A549 (cell line): ENCODE measurements at regions not wholly inside any gene's neighbourhood (a gene's known extent, or its start where the extent isn't known, plus 50 kb on each side); places are given as distances from the start of the nearest gene placed in this dataset.

Source experiments
- ATAC-seq, 2 experiments: fragments of 200-7000 bp in 1 of 2; fragments of >200 bp in 1 of 2; cut with Nextera tagmentation in 1 of 2; cut with Tn5 transposase in 1 of 2; 3 replicates each; pipeline versions ENCODE4 v1.8.0 to v1.9.1; 2018 to 2020; ENCODE audit warnings: mild to moderate bottlenecking in 1 of 2, moderate library complexity in 1 of 2
- CTCF ChIA-PET: fragments of 300-600 bp; sonication (Branson Sonifier 250); formaldehyde crosslinking; extraction: SDS; loops from one replicate; lab custom pipeline; 2021; ENCODE audit warnings: antibody characterized with exemption, inconsistent platforms; lab: Yijun Ruan, JAX
- POLR2A ChIA-PET: fragments of 350-600 bp; formaldehyde crosslinking; extraction: SDS; loops from one replicate; lab custom pipeline; 2021; ENCODE audit warnings: antibody characterized with exemption, inconsistent platforms; lab: Yijun Ruan, JAX
- DNase-seq, 2 experiments: peaks; one replicate each; pipeline versions ENCODE4 v3.0.0 to v3.0.0-alpha.2; 2011 to 2016; ENCODE audit warnings: low read depth in 1 of 2, low spot score in 1 of 2
- FAIRE-seq: peaks from 2 replicates; lab custom pipeline; 2011; peaks lifted over from hg19 to GRCh38; lab: Jason Lieb, UNC
- H3K27ac ChIP-seq, 2 experiments: fragments of >200 bp; sonication (Bioruptor Twin); formaldehyde crosslinking; 3 replicates each; pipeline ENCODE4 v1.5.1; 2016 to 2017
- H3K4me1 ChIP-seq: fragments of >200 bp; sonication (Bioruptor Twin); formaldehyde crosslinking; 3 replicates; pipeline ENCODE4 v1.6.1; 2016
- H3K4me2 ChIP-seq: fragments of >200 bp; sonication (Bioruptor Twin); formaldehyde crosslinking; 3 replicates; pipeline ENCODE4 v1.6.1; 2016
- H3K4me3 ChIP-seq: fragments of >200 bp; sonication (Bioruptor Twin); formaldehyde crosslinking; 3 replicates; pipeline ENCODE4 v1.5.1; 2016
- H3K9me3 ChIP-seq: fragments of >200 bp; sonication (Bioruptor Twin); formaldehyde crosslinking; 3 replicates; pipeline ENCODE4 v1.6.1; 2016
- ESRRA ChIP-seq: fragments of 150-350 bp; IDR thresholded peaks from 2 replicates; pipeline ENCODE4 v1.6.1; 2014; ENCODE audit warnings: mild to moderate bottlenecking, low read length, borderline replicate concordance
- HOXB5 ChIP-seq: fragments of 250-450 bp; sonication (Bioruptor Pico); IDR thresholded peaks from 2 replicates; pipeline ENCODE4 v1.5.0; 2020; ENCODE audit warnings: mild to moderate bottlenecking, moderate library complexity
- JUN ChIP-seq, 2 experiments: fragments of >200 bp; sonication (Bioruptor Twin); formaldehyde crosslinking; IDR thresholded peaks; 2 replicates in 1 of 2; 3 replicates in 1 of 2; pipeline ENCODE4 v1.6.1; 2016 to 2017
- MAFK ChIP-seq: fragments of 450-650 bp; IDR thresholded peaks from 2 replicates; pipeline ENCODE4 v1.6.1; 2014; ENCODE audit not compliant: partially characterized antibody
- MAX ChIP-seq: IDR thresholded peaks from 2 replicates; pipeline ENCODE4 v1.6.1; 2012
- MYC ChIP-seq: IDR thresholded peaks from 2 replicates; pipeline ENCODE4 v1.6.1; 2012; ENCODE audit warnings: mild to moderate bottlenecking, inconsistent platforms, low read length, improper control_type of control experiment, borderline replicate concordance
- NPAS2 ChIP-seq: fragments of 250-450 bp; sonication (Bioruptor Pico); IDR thresholded peaks from 2 replicates; pipeline ENCODE4 v1.8.0; 2022; ENCODE audit warnings: mild to moderate bottlenecking, moderate library complexity, borderline replicate concordance
- NR3C1 ChIP-seq: fragments of >200 bp; sonication (Bioruptor Twin); formaldehyde crosslinking; IDR thresholded peaks from 3 replicates; pipeline ENCODE4 v1.6.1; 2017
- RARB ChIP-seq: fragments of 250-450 bp; sonication (Bioruptor Pico); IDR thresholded peaks from 2 replicates; pipeline ENCODE4 v1.8.0; 2021; ENCODE audit warnings: mild to moderate bottlenecking, moderate library complexity
- RFX5 ChIP-seq: fragments of 450-650 bp; IDR thresholded peaks from 2 replicates; pipeline ENCODE4 v1.7.1; 2014; ENCODE audit warnings: antibody characterized with exemption, mild to moderate bottlenecking, moderate library complexity
- ZSCAN20 ChIP-seq: fragments of 250-450 bp; sonication (Bioruptor Pico); IDR thresholded peaks from 2 replicates; pipeline ENCODE4 v1.8.0; 2022; ENCODE audit warnings: mild to moderate bottlenecking, moderate library complexity
- WGBS: methylation state at CpG from one replicate; pipeline ENCODE4 v1.1.6; 2017; ENCODE audit errors: missing lambda C conversion rate; 5-methylcytosine and 5-hydroxymethylcytosine counted together

- CTCF ChIA-PET, result interaction anchor here (0.7 to 1.8 kb wide), 6 partner anchors 23 to 243 kb away, joined by 3 to 5 read pairs (median 3); no protein-coding TSS in a partner anchor
- H3K4me1 ChIP-seq, result peaks cover 22% of the 10 kb centered on the region
- 65% methylated on average over 18 of the region's 24 CpGs for WGBS
- H3K9me3 ChIP-seq, result no peaks in the 10 kb centered on the region
- TF ChIP-seq MAFK (no peak), ZSCAN20 (CRISPR knock-in tag) (no peak), ESRRA (no peak), HOXB5 (CRISPR knock-in tag) (no peak), JUN (IDR thresholded peaks at IDR 0.05) (no peak), NPAS2 (CRISPR knock-in tag) (no peak)
- H3K4me3 ChIP-seq, result no peak overlapping the region
- ATAC-seq (no peak), FAIRE-seq (no peak), DNase-seq (no peak)
- no peak overlapping the region for H3K4me2 ChIP-seq
- H3K27ac ChIP-seq, result peak overlapping the region in 1 of 2 experiments; percentile 39; a peak in 1 of 6 replicates
- POLR2A ChIA-PET, result no interaction called here
Measured at GRCh38 chr7:73976761-73977618, 51.0 kb upstream of the ELN start.

GRCh38 chr7:73977619-73978618, 50.1 kb upstream of the ELN start:
- Histone ChIP-seq H3K4me3 (no peak overlapping the region), H3K9me3 (no peaks in the 10 kb centered on the region), H3K4me1 (peaks cover 22% of the 10 kb centered on the region), H3K4me2 (peak overlapping the region; percentile 58), H3K27ac (peak overlapping the region; percentile 74 to 82)
- no peak for TF ChIP-seq NR3C1
- TF ChIP-seq MAX, result peak; percentile 1; the same call in 1 of the 2 replicates
- no peak for TF ChIP-seq RARB (CRISPR knock-in tag)
- TF ChIP-seq RFX5, result no peak
- no peak for TF ChIP-seq MYC
- WGBS, result 76% methylated on average over 23 of the region's 23 CpGs
- DNase-seq, result peak in 1 of 2 experiments; percentile 37
- no peak for FAIRE-seq
- ChIA-PET CTCF (interaction anchor here (0.6 to 2.8 kb wide), 7 partner anchors 8 to 112 kb away, joined by 3 to 23 read pairs (median 4); no protein-coding TSS in a partner anchor), POLR2A (no interaction called here)
- ATAC-seq, result peak; percentile 66 to 74
